PC-9 (cell line): ENCODE measurements at regions not wholly inside any gene's neighbourhood (a gene's known extent, or its start where the extent isn't known, plus 50 kb on each side); places are given as distances from the start of the nearest gene placed in this dataset.

Experiments used
- EZH2 ChIP-seq: fragments of 200-600 bp; sonication (generic); IDR thresholded peaks from 2 replicates; pipeline ENCODE4 v1.8.0; 2017; ENCODE audit warnings: antibody characterized with exemption, low read depth
- TF ChIP-seq, protein P1 (sequence below): fragments of 200-600 bp; sonication (generic); conservative IDR thresholded peaks from 2 replicates; pipeline ENCODE4 v1.6.1; 2017; ENCODE audit warnings: mixed run types, antibody characterized with exemption, mild to moderate bottlenecking, moderate library complexity

DNA sequence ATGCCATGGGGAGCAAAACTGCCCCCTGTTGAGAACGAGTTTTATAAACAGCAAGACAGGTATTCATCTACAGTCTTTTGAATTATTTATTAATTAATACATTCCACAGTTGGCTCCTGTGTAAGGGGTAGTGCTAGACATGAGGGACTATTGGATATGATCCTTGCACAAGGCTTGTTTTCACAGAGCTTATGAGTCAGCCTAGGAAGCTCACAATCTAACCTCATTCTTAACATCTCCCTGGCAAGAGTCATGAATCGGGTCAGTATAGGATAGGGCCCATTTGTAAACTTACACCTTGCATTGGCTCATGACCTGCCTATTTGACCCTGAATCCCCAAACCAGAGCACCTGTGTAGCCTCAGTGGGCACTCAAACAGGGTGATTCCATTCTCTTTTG is 209.1 kb upstream of the HCCS start:
- TF ChIP-seq, protein P1, sequence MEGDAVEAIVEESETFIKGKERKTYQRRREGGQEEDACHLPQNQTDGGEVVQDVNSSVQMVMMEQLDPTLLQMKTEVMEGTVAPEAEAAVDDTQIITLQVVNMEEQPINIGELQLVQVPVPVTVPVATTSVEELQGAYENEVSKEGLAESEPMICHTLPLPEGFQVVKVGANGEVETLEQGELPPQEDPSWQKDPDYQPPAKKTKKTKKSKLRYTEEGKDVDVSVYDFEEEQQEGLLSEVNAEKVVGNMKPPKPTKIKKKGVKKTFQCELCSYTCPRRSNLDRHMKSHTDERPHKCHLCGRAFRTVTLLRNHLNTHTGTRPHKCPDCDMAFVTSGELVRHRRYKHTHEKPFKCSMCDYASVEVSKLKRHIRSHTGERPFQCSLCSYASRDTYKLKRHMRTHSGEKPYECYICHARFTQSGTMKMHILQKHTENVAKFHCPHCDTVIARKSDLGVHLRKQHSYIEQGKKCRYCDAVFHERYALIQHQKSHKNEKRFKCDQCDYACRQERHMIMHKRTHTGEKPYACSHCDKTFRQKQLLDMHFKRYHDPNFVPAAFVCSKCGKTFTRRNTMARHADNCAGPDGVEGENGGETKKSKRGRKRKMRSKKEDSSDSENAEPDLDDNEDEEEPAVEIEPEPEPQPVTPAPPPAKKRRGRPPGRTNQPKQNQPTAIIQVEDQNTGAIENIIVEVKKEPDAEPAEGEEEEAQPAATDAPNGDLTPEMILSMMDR = no peak
- no peak for TF ChIP-seq EZH2
